NT2/D1 (cell line): ENCODE measurements at regions not wholly inside any gene's neighbourhood (a gene's known extent, or its start where the extent isn't known, plus 50 kb on each side); places are given as distances from the start of the nearest gene placed in this dataset.

Source experiments
- DNase-seq: peaks from one replicate; pipeline ENCODE4 v3.0.0-alpha.2; 2011; ENCODE audit warnings: low read depth, low spot score
- H3K27me3 ChIP-seq: 2 replicates; pipeline ENCODE4 v1.6.0; 2011; ENCODE audit warnings: mild to moderate bottlenecking; ENCODE audit not compliant: insufficient read length, insufficient read depth
- H3K36me3 ChIP-seq: 2 replicates; pipeline ENCODE4 v1.6.1; 2011; ENCODE audit warnings: mild to moderate bottlenecking, low read length, mixed read lengths; ENCODE audit not compliant: insufficient read depth, insufficient read length
- H3K4me1 ChIP-seq: 2 replicates; pipeline ENCODE4 v1.5.1; 2011; ENCODE audit not compliant: insufficient read depth, insufficient read length
- H3K4me3 ChIP-seq: 2 replicates; pipeline ENCODE4 v1.5.1; 2011; ENCODE audit warnings: low read depth; ENCODE audit not compliant: insufficient read length
- H3K9ac ChIP-seq: 2 replicates; pipeline ENCODE4 v1.6.0; 2011; ENCODE audit warnings: low read depth; ENCODE audit not compliant: insufficient read length
- H3K9me3 ChIP-seq: 2 replicates; pipeline ENCODE4 v1.5.1; 2011; ENCODE audit warnings: mild to moderate bottlenecking, low read length; ENCODE audit not compliant: insufficient read depth
- SUZ12 ChIP-seq: IDR thresholded peaks from 2 replicates; pipeline ENCODE4 v1.6.1; 2011; ENCODE audit not compliant: insufficient read length, insufficient read depth; ENCODE audit errors: extremely low read depth
- YY1 ChIP-seq: IDR thresholded peaks from 2 replicates; pipeline ENCODE4 v1.6.1; 2011; ENCODE audit not compliant: insufficient read length, insufficient read depth
- ZNF274 ChIP-seq: IDR thresholded peaks from 2 replicates; pipeline ENCODE4 v1.6.1; 2011; ENCODE audit warnings: mild to moderate bottlenecking, low read depth, low read length

GRCh38 chr6:113691260-113691656 is 165.9 kb upstream of the MARCKS start:
- no peaks in the 10 kb centered on the region for H3K4me1 ChIP-seq
- no peak overlapping the region for H3K9ac ChIP-seq
- no peaks in the 10 kb centered on the region for H3K27me3 ChIP-seq
- TF ChIP-seq ZNF274 (no peak), YY1 (no peak), SUZ12 (no peak)
- H3K36me3 ChIP-seq, result no peaks in the 10 kb centered on the region
- no peak for DNase-seq
- no peak overlapping the region for H3K4me3 ChIP-seq
- no peaks in the 10 kb centered on the region for H3K9me3 ChIP-seq

DNA sequence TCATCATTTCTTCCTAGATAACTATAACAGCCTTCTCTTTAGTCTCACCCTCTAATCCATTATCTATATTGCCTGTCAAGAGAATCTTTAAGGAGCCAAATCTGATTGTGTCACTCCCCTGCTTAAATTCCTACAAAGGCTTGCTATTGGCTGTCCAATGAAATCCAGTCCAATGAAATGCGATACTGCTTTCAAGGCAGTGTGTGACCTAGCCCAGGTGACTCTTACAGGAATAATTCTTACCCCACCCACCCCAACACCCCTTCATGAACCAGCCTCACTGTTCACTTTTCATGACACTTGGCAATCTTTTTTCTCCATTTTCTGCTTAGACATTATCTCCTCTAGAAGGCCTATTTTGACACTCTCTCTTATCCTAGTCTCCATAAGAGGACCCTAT is 163.3 kb upstream of the MARCKS start:
- Histone ChIP-seq H3K36me3 (no peaks in the 10 kb centered on the region), H3K27me3 (no peaks in the 10 kb centered on the region), H3K4me3 (no peak overlapping the region), H3K4me1 (no peaks in the 10 kb centered on the region), H3K9me3 (no peaks in the 10 kb centered on the region), H3K9ac (no peak overlapping the region)
- DNase-seq, result no peak
- TF ChIP-seq SUZ12 (no peak), ZNF274 (no peak), YY1 (no peak)

GRCh38 chr6:113694278-113695077 is 162.7 kb upstream of the MARCKS start:
- DNase-seq, result no peak
- Histone ChIP-seq H3K4me3 (no peak overlapping the region), H3K9ac (no peak overlapping the region), H3K36me3 (no peaks in the 10 kb centered on the region), H3K9me3 (no peaks in the 10 kb centered on the region), H3K4me1 (no peaks in the 10 kb centered on the region), H3K27me3 (no peaks in the 10 kb centered on the region)
- TF ChIP-seq YY1 (no peak), SUZ12 (no peak), ZNF274 (no peak)

GRCh38 chr6:113695516-113695915 is 161.6 kb upstream of the MARCKS start:
- DNase-seq, result no peak
- Histone ChIP-seq H3K9me3 (no peaks in the 10 kb centered on the region), H3K4me1 (no peaks in the 10 kb centered on the region), H3K9ac (no peak overlapping the region), H3K36me3 (no peaks in the 10 kb centered on the region), H3K4me3 (no peak overlapping the region), H3K27me3 (no peaks in the 10 kb centered on the region)
- TF ChIP-seq SUZ12, result no peak

DNA sequence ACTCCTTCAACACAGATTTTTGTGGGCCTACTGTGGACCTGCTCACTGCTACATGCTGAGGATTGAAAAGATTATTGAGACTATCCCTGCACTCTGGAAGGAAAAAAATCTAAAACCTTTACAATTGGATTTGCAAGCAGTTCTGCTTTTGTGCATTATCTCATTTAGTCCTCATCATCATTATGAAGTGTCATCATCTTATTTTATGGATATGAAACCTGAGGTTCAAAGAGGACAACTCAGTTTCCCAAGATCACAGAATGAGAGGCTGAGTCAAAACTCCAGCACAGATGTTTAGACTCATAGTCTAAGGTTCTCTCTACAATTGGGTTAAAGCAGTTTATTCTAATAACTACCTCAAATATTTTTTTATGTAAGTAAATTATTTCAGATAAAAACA is 160.2 kb upstream of the MARCKS start:
- no peak for DNase-seq
- H3K4me3 ChIP-seq, result no peak overlapping the region
- H3K36me3 ChIP-seq, result no peaks in the 10 kb centered on the region
- H3K9me3 ChIP-seq, result no peaks in the 10 kb centered on the region
- H3K9ac ChIP-seq, result no peak overlapping the region
- no peaks in the 10 kb centered on the region for H3K27me3 ChIP-seq
- TF ChIP-seq SUZ12 (no peak), YY1 (no peak), ZNF274 (no peak)
- no peaks in the 10 kb centered on the region for H3K4me1 ChIP-seq

DNA sequence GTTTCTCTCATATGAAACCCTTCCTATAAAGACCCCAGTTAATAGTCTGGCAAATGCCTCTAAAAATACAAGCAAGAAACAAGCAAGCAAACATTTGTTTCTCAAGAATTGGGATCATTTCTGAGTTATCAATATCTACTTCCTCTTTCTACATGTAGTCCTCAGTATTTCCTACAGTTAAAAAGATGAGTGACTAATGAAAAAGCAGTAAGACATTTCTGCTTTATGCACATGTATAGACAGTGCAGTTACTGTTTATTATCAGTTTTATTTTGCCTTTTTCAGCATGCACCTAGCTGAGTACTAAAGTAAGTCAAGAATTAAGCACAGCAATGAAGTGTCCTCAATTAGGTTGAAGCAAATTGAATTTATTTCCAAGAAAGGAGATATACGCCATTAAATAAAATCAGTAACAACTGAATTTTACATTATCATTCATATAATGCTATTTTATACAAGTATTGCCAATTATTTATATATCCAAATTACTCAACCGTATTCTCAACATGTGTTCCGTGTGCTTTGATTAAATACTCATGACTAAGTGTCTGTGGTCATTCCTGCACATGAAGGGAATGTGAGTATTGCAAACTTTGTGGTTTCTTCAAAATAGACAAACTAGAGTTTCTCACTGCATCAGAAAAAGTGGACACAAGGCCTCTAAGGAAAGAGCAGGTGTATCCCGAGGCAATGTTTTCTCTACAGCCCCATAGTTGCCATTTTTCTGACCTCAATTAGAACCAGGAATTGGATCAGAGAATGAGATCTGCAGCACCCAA is 159.3 kb upstream of the MARCKS start:
- Histone ChIP-seq H3K36me3 (no peaks in the 10 kb centered on the region), H3K4me1 (no peaks in the 10 kb centered on the region), H3K9me3 (no peaks in the 10 kb centered on the region), H3K9ac (no peak overlapping the region), H3K4me3 (no peak overlapping the region), H3K27me3 (no peaks in the 10 kb centered on the region)
- no peak for DNase-seq
- TF ChIP-seq ZNF274 (no peak), SUZ12 (no peak), YY1 (no peak)

GRCh38 chr6:113699239-113699638 is 157.9 kb upstream of the MARCKS start:
- no peaks in the 10 kb centered on the region for H3K4me1 ChIP-seq
- H3K9ac ChIP-seq, result no peak overlapping the region
- no peaks in the 10 kb centered on the region for H3K36me3 ChIP-seq
- H3K27me3 ChIP-seq, result no peaks in the 10 kb centered on the region
- no peak for DNase-seq
- TF ChIP-seq YY1, result no peak
- no peak for TF ChIP-seq ZNF274
- no peak for TF ChIP-seq SUZ12
- no peak overlapping the region for H3K4me3 ChIP-seq
- H3K9me3 ChIP-seq, result no peaks in the 10 kb centered on the region
